Gastroesophageal sphincter (tissue), 4 donors: ENCODE measurements at regions not wholly inside any gene's neighbourhood (a gene's known extent, or its start where the extent isn't known, plus 50 kb on each side); places are given as distances from the start of the nearest gene placed in this dataset.

Experiments
- ATAC-seq: fragments of 150-250 bp; one replicate; pipeline ENCODE4 v1.9.1; 2016; ENCODE audit warnings: mild to moderate bottlenecking, moderate library complexity
- H3K27ac ChIP-seq, 4 donors: fragments of 200-600 bp; sonication (generic) in 3 of 4; 1 replicate in 3 of 4; 2 replicates in 1 of 4; pipeline ENCODE4 v1.5.1; 2016 to 2019
- H3K27me3 ChIP-seq: fragments of 200-600 bp; sonication (generic); one replicate; pipeline ENCODE4 v1.5.1; 2019
- H3K36me3 ChIP-seq, 2 donors: fragments of 200-600 bp; sonication (generic); one replicate each; pipeline ENCODE4 v1.5.1; 2019; ENCODE audit warnings: control low read depth in 1 of 2
- H3K4me1 ChIP-seq, 3 donors: fragments of 200-600 bp; sonication (generic); 1 replicate in 2 of 3; 2 replicates in 1 of 3; pipeline ENCODE4 v1.5.1; 2016 to 2019; ENCODE audit warnings: control low read depth in 2 of 3
- H3K4me3 ChIP-seq, 2 donors: fragments of 200-600 bp; sonication (generic); one replicate each; pipeline ENCODE4 v1.5.1; 2019; ENCODE audit warnings: mild to moderate bottlenecking in 1 of 2, moderate library complexity in 1 of 2
- H3K9me3 ChIP-seq, 3 donors: fragments of 200-600 bp; sonication (generic); one replicate each; pipeline ENCODE4 v1.5.1; 2017 to 2019; ENCODE audit warnings: control low read depth in 2 of 3
- CTCF ChIP-seq, 4 experiments: fragments of 200-600 bp in 2 of 4; fragments of 450-650 bp in 2 of 4; sonication (generic) in 1 of 4; IDR thresholded peaks; one replicate each; pipeline ENCODE4 v1.5.1; 2017 to 2019; ENCODE audit warnings: antibody characterized with exemption in 4 of 4, mild to moderate bottlenecking in 2 of 4, moderate library complexity in 2 of 4
- EP300 ChIP-seq: sonication (generic); formaldehyde crosslinking; IDR thresholded peaks from one replicate; pipeline ENCODE4 v1.6.1; 2017; ENCODE audit warnings: antibody characterized with exemption, mild to moderate bottlenecking
- POLR2A ChIP-seq, 2 donors: fragments of 450-650 bp; IDR thresholded peaks; one replicate each; pipeline ENCODE4 v1.6.1; 2017; ENCODE audit warnings: antibody characterized with exemption in 2 of 2, mild to moderate bottlenecking in 2 of 2, moderate library complexity in 1 of 2
- POLR2AphosphoS5 ChIP-seq: sonication (generic); formaldehyde crosslinking; IDR thresholded peaks from one replicate; pipeline ENCODE4 v1.6.1; 2017; ENCODE audit warnings: antibody characterized with exemption
- WGBS, 2 donors: methylation state at CpG; one replicate each; pipeline ENCODE4 v1.1.5; 2018; ENCODE audit warnings: low coverage in 1 of 2; 5-methylcytosine and 5-hydroxymethylcytosine counted together

- Histone ChIP-seq H3K27ac (no peak overlapping the region), H3K27me3 (no peaks in the 10 kb centered on the region), H3K36me3 (no peaks in the 10 kb centered on the region), H3K9me3 (no peaks in the 10 kb centered on the region), H3K4me1 (peaks cover 0 to 3% (median 0%) of the 10 kb centered on the region in 3 donors), H3K4me3 (no peak overlapping the region)
- WGBS, 2 donors = 79 to 94% methylated on average over 3 to 5 of the region's 5 CpGs
- TF ChIP-seq POLR2AphosphoS5 (no peak), CTCF (IDR thresholded peaks at IDR 0.05) (no peak), POLR2A (IDR thresholded peaks at IDR 0.05) (no peak), EP300 (no peak)
- no peak for ATAC-seq
These were observed 89.0 kb upstream of the DHX40 start for GRCh38 chr17:59476413-59476812.

GRCh38 chr17:59479141-59479540, 86.3 kb upstream of the DHX40 start:
- H3K27ac ChIP-seq = no peak overlapping the region
- no peaks in the 10 kb centered on the region for H3K27me3 ChIP-seq
- no peaks in the 10 kb centered on the region for H3K9me3 ChIP-seq
- H3K36me3 ChIP-seq = no peaks in the 10 kb centered on the region
- ATAC-seq = no peak
- peaks cover 0 to 25% (median 3%) of the 10 kb centered on the region in 3 donors for H3K4me1 ChIP-seq
- TF ChIP-seq CTCF (IDR thresholded peaks at IDR 0.05) (no peak), POLR2A (IDR thresholded peaks at IDR 0.05) (no peak), EP300 (no peak), POLR2AphosphoS5 (no peak)
- H3K4me3 ChIP-seq = no peak overlapping the region
- whole genome bisulfite sequencing, 2 donors = 91 to 96% methylated on average over 2 of the region's 2 CpGs

GRCh38 chr17:59483860-59484259, 81.5 kb upstream of the DHX40 start:
- Histone ChIP-seq H3K27me3 (no peaks in the 10 kb centered on the region), H3K4me3 (no peak overlapping the region), H3K27ac (peak overlapping the region in 2 of 4 donors; percentile 56 to 72), H3K9me3 (no peaks in the 10 kb centered on the region), H3K36me3 (no peaks in the 10 kb centered on the region), H3K4me1 (peaks cover 0 to 36% (median 3%) of the 10 kb centered on the region in 3 donors)
- TF ChIP-seq POLR2A (IDR thresholded peaks at IDR 0.05) (no peak), POLR2AphosphoS5 (no peak), CTCF (IDR thresholded peaks at IDR 0.05) (no peak), EP300 (no peak)
- 39 to 52% methylated on average over 3 to 5 of the region's 5 CpGs for WGBS, 2 donors
- ATAC-seq = no peak

GRCh38 chr17:59485015-59485414, 80.4 kb upstream of the DHX40 start:
- TF ChIP-seq EP300 (no peak), POLR2AphosphoS5 (no peak), POLR2A (IDR thresholded peaks at IDR 0.05) (no peak)

GRCh38 chr17:59485946-59486345, 79.5 kb upstream of the DHX40 start:
- H3K27ac ChIP-seq = no peak overlapping the region
- no peaks in the 10 kb centered on the region for H3K36me3 ChIP-seq
- H3K4me3 ChIP-seq = no peak overlapping the region
- H3K27me3 ChIP-seq = no peaks in the 10 kb centered on the region
- no peak for ATAC-seq
- H3K4me1 ChIP-seq = peaks cover 3 to 46% (median 3%) of the 10 kb centered on the region in 3 donors
- no peaks in the 10 kb centered on the region for H3K9me3 ChIP-seq
- TF ChIP-seq POLR2A (IDR thresholded peaks at IDR 0.05) = no peak
- no peak for TF ChIP-seq POLR2AphosphoS5
- TF ChIP-seq CTCF (IDR thresholded peaks at IDR 0.05) = no peak
- no peak for TF ChIP-seq EP300

More at GRCh38 chr17:59485015-59485414, 80.4 kb upstream of the DHX40 start:
- 57 to 78% methylated on average over 3 of the region's 3 CpGs for WGBS, 2 donors
- no peaks in the 10 kb centered on the region for H3K36me3 ChIP-seq
- peaks cover 0 to 37% (median 3%) of the 10 kb centered on the region in 3 donors for H3K4me1 ChIP-seq
- no peak for ATAC-seq
- H3K27me3 ChIP-seq = no peaks in the 10 kb centered on the region
- H3K27ac ChIP-seq = no peak overlapping the region
- H3K9me3 ChIP-seq = no peaks in the 10 kb centered on the region
- H3K4me3 ChIP-seq = no peak overlapping the region
